Mesenchymal stem cell (in vitro differentiated cells and primary cell): ENCODE measurements at regions not wholly inside any gene's neighbourhood (a gene's known extent, or its start where the extent isn't known, plus 50 kb on each side); places are given as distances from the start of the nearest gene placed in this dataset.

ENCODE experiments used
- DNase-seq: peaks from one replicate; pipeline ENCODE4 v3.0.0-alpha.2; 2013
- H2AFZ ChIP-seq: one replicate; pipeline ENCODE4 v1.6.1; 2013; ENCODE audit warnings: low read depth, mild to moderate bottlenecking, control low read depth, inconsistent platforms, low read length, moderate library complexity
- H2AK5ac ChIP-seq: 2 replicates; pipeline ENCODE4 v1.6.1; 2013; ENCODE audit warnings: low read length, moderate library complexity, mild to moderate bottlenecking, inconsistent platforms; ENCODE audit not compliant: severe bottlenecking
- H2BK120ac ChIP-seq: one replicate; pipeline ENCODE4 v1.6.1; 2013; ENCODE audit warnings: low read depth, mild to moderate bottlenecking, inconsistent platforms, low read length, moderate library complexity
- H2BK12ac ChIP-seq, 2 experiments: one replicate each; pipeline ENCODE4 v1.6.1; 2013; ENCODE audit warnings: inconsistent platforms in 2 of 2, low read length in 2 of 2, mild to moderate bottlenecking in 2 of 2, moderate library complexity in 2 of 2, control low read depth in 1 of 2
- H2BK15ac ChIP-seq: one replicate; pipeline ENCODE4 v1.6.1; 2013; ENCODE audit warnings: mild to moderate bottlenecking, low read depth, inconsistent platforms; ENCODE audit not compliant: poor library complexity, severe bottlenecking
- H2BK5ac ChIP-seq: 2 replicates; pipeline ENCODE4 v1.6.1; 2013; ENCODE audit warnings: low read depth, mild to moderate bottlenecking, low read length, control low read depth, inconsistent platforms; ENCODE audit not compliant: poor library complexity, severe bottlenecking
- H3K14ac ChIP-seq, 2 experiments: one replicate each; pipeline ENCODE4 v1.6.1; 2013; ENCODE audit warnings: inconsistent platforms in 2 of 2, low read length in 2 of 2, control low read depth in 1 of 2, mild to moderate bottlenecking in 1 of 2, moderate library complexity in 1 of 2
- H3K18ac ChIP-seq, 2 experiments: one replicate each; pipeline ENCODE4 v1.6.1; 2013; ENCODE audit warnings: inconsistent platforms in 2 of 2, low read length in 2 of 2, control low read depth in 1 of 2, low read depth in 1 of 2, mild to moderate bottlenecking in 1 of 2
- H3K23ac ChIP-seq, 2 experiments: one replicate each; pipeline ENCODE4 v1.6.1; 2013; ENCODE audit warnings: inconsistent platforms in 2 of 2, low read length in 2 of 2, mild to moderate bottlenecking in 2 of 2, moderate library complexity in 2 of 2, control low read depth in 1 of 2
- H3K27ac ChIP-seq: 2 replicates; pipeline ENCODE4 v1.5.1; 2013; ENCODE audit warnings: mild to moderate bottlenecking, moderate library complexity, low read length, control low read depth, inconsistent platforms; ENCODE audit not compliant: poor library complexity, severe bottlenecking
- H3K27me3 ChIP-seq, 2 experiments: 2 replicates each; pipeline versions ENCODE4 v1.6.1 to v1.7.0; 2013; ENCODE audit warnings: low read length in 2 of 2, mild to moderate bottlenecking in 2 of 2, moderate library complexity in 2 of 2, control low read depth in 1 of 2, inconsistent platforms in 1 of 2; ENCODE audit not compliant: control insufficient read depth in 1 of 2, insufficient read depth in 1 of 2
- H3K36me3 ChIP-seq, 2 experiments: 2 replicates each; pipeline versions ENCODE4 v1.6.1 to v1.7.0; 2013; ENCODE audit warnings: low read length in 2 of 2, control low read depth in 1 of 2, inconsistent platforms in 1 of 2, low read depth in 1 of 2, mild to moderate bottlenecking in 1 of 2; ENCODE audit not compliant: insufficient read depth in 2 of 2, control insufficient read depth in 1 of 2
- H3K4ac ChIP-seq, 2 experiments: one replicate each; pipeline ENCODE4 v1.6.1; 2013; ENCODE audit warnings: inconsistent platforms in 2 of 2, low read length in 2 of 2, mild to moderate bottlenecking in 2 of 2, moderate library complexity in 2 of 2, control low read depth in 1 of 2, low read depth in 1 of 2
- H3K4me1 ChIP-seq: 2 replicates; pipeline ENCODE4 v1.6.1; 2013; ENCODE audit warnings: low read depth, low read length, control low read depth; ENCODE audit not compliant: control insufficient read depth, insufficient read depth
- H3K4me2 ChIP-seq: 2 replicates; pipeline ENCODE4 v1.6.1; 2013; ENCODE audit warnings: low read length, mild to moderate bottlenecking, inconsistent platforms; ENCODE audit not compliant: poor library complexity, severe bottlenecking
- H3K4me3 ChIP-seq, 2 experiments: 2 replicates each; pipeline versions ENCODE4 v1.5.1 to v1.7.0; 2013; ENCODE audit warnings: low read length in 2 of 2, mild to moderate bottlenecking in 2 of 2, control low read depth in 1 of 2, low read depth in 1 of 2; ENCODE audit not compliant: insufficient read depth in 1 of 2
- H3K79me1 ChIP-seq: replicated peaks from 2 replicates; pipeline ENCODE4 v1.6.1; 2013; ENCODE audit warnings: mild to moderate bottlenecking, control low read depth, low read length, inconsistent platforms; ENCODE audit not compliant: poor library complexity, severe bottlenecking
- H3K9ac ChIP-seq: 2 replicates; pipeline ENCODE4 v1.7.0; 2013; ENCODE audit warnings: mild to moderate bottlenecking, low read length, moderate library complexity
- H3K9me3 ChIP-seq: 2 replicates; pipeline ENCODE4 v1.7.0; 2013; ENCODE audit warnings: mild to moderate bottlenecking, low read length; ENCODE audit not compliant: control insufficient read depth
- H4K8ac ChIP-seq: one replicate; pipeline ENCODE4 v1.6.1; 2013; ENCODE audit warnings: inconsistent platforms, mild to moderate bottlenecking, low read length, moderate library complexity
- H4K91ac ChIP-seq: one replicate; pipeline ENCODE4 v1.6.1; 2013; ENCODE audit warnings: mild to moderate bottlenecking, low read length, inconsistent platforms
- whole genome bisulfite sequencing: methylation state at CpG from one replicate; pipeline ENCODE4 v1.1.7; 2013; ENCODE audit warnings: mixed read lengths; 5-methylcytosine and 5-hydroxymethylcytosine counted together

- H3K9ac ChIP-seq: no peak overlapping the region
- H3K18ac ChIP-seq: no peak overlapping the region
- H2BK120ac ChIP-seq: no peak overlapping the region
- H2BK15ac ChIP-seq: no peak overlapping the region
- peaks cover 18% of the 10 kb centered on the region for H3K9me3 ChIP-seq
- H4K8ac ChIP-seq: no peak overlapping the region
- no peak overlapping the region for H4K91ac ChIP-seq
- H3K14ac ChIP-seq: no peak overlapping the region
- no peaks in the 10 kb centered on the region for H3K79me1 ChIP-seq
- no peak overlapping the region for H3K4me3 ChIP-seq
- no peaks in the 10 kb centered on the region for H3K4me1 ChIP-seq
- H2AFZ ChIP-seq: no peak overlapping the region
- H2BK5ac ChIP-seq: no peak overlapping the region
- H2BK12ac ChIP-seq: no peak overlapping the region
- H2AK5ac ChIP-seq: no peak overlapping the region
- DNase-seq: no peak
- 94% methylated on average over 1 of the region's 1 CpG for WGBS
- H3K36me3 ChIP-seq: no peaks in the 10 kb centered on the region
- no peak overlapping the region for H3K23ac ChIP-seq
- H3K4ac ChIP-seq: no peak overlapping the region
- H3K4me2 ChIP-seq: no peak overlapping the region
- H3K27me3 ChIP-seq: no peaks in the 10 kb centered on the region
- no peak overlapping the region for H3K27ac ChIP-seq
These were observed 340.6 kb downstream of the RND3 start for GRCh38 chr2:150146879-150147278.

GRCh38 chr2:150145299-150145692 is 342.2 kb downstream of the RND3 start:
- Histone ChIP-seq H2AK5ac (no peak overlapping the region), H3K4me3 (no peak overlapping the region), H2BK12ac (no peak overlapping the region), H2BK5ac (no peak overlapping the region), H2AFZ (no peak overlapping the region), H3K9ac (no peak overlapping the region), H3K4me2 (no peak overlapping the region), H3K4ac (no peak overlapping the region), H3K9me3 (peaks cover 18% of the 10 kb centered on the region), H2BK120ac (no peak overlapping the region), H4K8ac (no peak overlapping the region), H4K91ac (no peak overlapping the region), H2BK15ac (no peak overlapping the region), H3K27ac (no peak overlapping the region), H3K4me1 (peaks cover 2% of the 10 kb centered on the region), H3K79me1 (no peaks in the 10 kb centered on the region), H3K23ac (no peak overlapping the region), H3K14ac (no peak overlapping the region), H3K18ac (no peak overlapping the region), H3K27me3 (no peaks in the 10 kb centered on the region), H3K36me3 (no peaks in the 10 kb centered on the region)
- no peak for DNase-seq
- WGBS: 98% methylated on average over 4 of the region's 4 CpGs

GRCh38 chr2:150144546-150145298 is 342.7 kb downstream of the RND3 start:
- peak; percentile 33 for DNase-seq
- WGBS: 100% methylated on average over 1 of the region's 2 CpGs
- Histone ChIP-seq H3K4me1 (peaks cover 2% of the 10 kb centered on the region), H3K4me2 (no peak overlapping the region), H2BK12ac (no peak overlapping the region), H4K8ac (no peak overlapping the region), H3K4ac (no peak overlapping the region), H3K36me3 (no peaks in the 10 kb centered on the region), H2AK5ac (peak overlapping the region; percentile 92), H2BK120ac (no peak overlapping the region), H2AFZ (no peak overlapping the region), H3K9me3 (peaks cover 18% of the 10 kb centered on the region), H3K14ac (peak overlapping the region in 1 of 2 experiments; percentile 15), H2BK15ac (no peak overlapping the region), H2BK5ac (no peak overlapping the region), H3K4me3 (no peak overlapping the region), H3K23ac (no peak overlapping the region), H3K9ac (no peak overlapping the region), H3K18ac (peak overlapping the region in 1 of 2 experiments; percentile 44), H3K27me3 (no peaks in the 10 kb centered on the region), H3K27ac (no peak overlapping the region), H3K79me1 (no peaks in the 10 kb centered on the region), H4K91ac (no peak overlapping the region)

DNA sequence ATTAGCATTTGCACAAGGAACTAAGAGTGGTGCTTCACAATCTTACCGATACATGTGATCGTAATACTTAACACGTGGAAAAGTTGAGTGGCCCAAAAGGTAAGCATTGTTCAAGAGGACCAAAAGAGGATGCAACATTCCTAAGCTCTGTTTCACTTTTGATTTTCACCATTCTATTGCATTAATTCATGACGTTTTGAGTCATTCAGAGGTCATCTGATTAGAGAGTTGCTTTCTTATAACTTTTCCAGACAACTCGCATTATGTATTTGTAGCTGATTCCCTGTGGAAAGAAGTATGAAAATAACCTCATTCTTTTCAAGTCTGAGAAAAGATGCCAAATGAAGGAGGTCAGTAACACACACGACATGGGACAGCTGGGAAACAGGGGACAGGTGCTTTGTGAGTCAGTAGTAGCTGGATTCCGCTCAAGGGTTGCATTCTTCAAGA is 344.4 kb downstream of the RND3 start:
- no peak overlapping the region for H4K8ac ChIP-seq
- no peak overlapping the region for H2BK12ac ChIP-seq
- H2AFZ ChIP-seq: no peak overlapping the region
- H3K14ac ChIP-seq: no peak overlapping the region
- no peaks in the 10 kb centered on the region for H3K79me1 ChIP-seq
- peaks cover 2% of the 10 kb centered on the region for H3K4me1 ChIP-seq
- no peak overlapping the region for H3K4me2 ChIP-seq
- H3K9ac ChIP-seq: no peak overlapping the region
- H3K9me3 ChIP-seq: peaks cover 18% of the 10 kb centered on the region
- H3K4me3 ChIP-seq: no peak overlapping the region
- no peak overlapping the region for H3K4ac ChIP-seq
- no peak overlapping the region for H2BK5ac ChIP-seq
- H2BK120ac ChIP-seq: no peak overlapping the region
- no peak overlapping the region for H3K23ac ChIP-seq
- no peak overlapping the region for H2AK5ac ChIP-seq
- no peaks in the 10 kb centered on the region for H3K27me3 ChIP-seq
- H3K36me3 ChIP-seq: no peaks in the 10 kb centered on the region
- no peak overlapping the region for H3K18ac ChIP-seq
- DNase-seq: peak; percentile 77
- no peak overlapping the region for H4K91ac ChIP-seq
- H2BK15ac ChIP-seq: no peak overlapping the region
- H3K27ac ChIP-seq: peak overlapping the region; percentile 44
- 52% methylated on average over 5 of the region's 7 CpGs for WGBS
